IPS-NIHi7 (cell line): ENCODE measurements at regions not wholly inside any gene's neighbourhood (a gene's known extent, or its start where the extent isn't known, plus 50 kb on each side); places are given as distances from the start of the nearest gene placed in this dataset.

Experiments used
- DNase-seq: peaks from one replicate; pipeline ENCODE4 v3.0.0; 2012; ENCODE audit warnings: mixed read lengths; ENCODE audit errors: extremely low spot score

GRCh38 chr17:71320009-71320796, 800.6 kb upstream of the SOX9 start:
- no peak for DNase-seq

- no peak for DNase-seq
Observed at GRCh38 chr17:71325117-71325516, 795.7 kb upstream of the SOX9 start.

- no peak for DNase-seq
Observed at GRCh38 chr17:71325886-71326285, 794.9 kb upstream of the SOX9 start.

GRCh38 chr17:71327376-71328059, 793.3 kb upstream of the SOX9 start:
- no peak for DNase-seq

GRCh38 chr17:71329310-71330098, 791.3 kb upstream of the SOX9 start:
- DNase-seq: peak; percentile 12

GRCh38 chr17:71330099-71330375, 790.8 kb upstream of the SOX9 start:
- no peak for DNase-seq

- DNase-seq: no peak
Observed at GRCh38 chr17:71331754-71332325, 789.0 kb upstream of the SOX9 start.

GRCh38 chr17:71334048-71334751, 786.6 kb upstream of the SOX9 start:
- peak; percentile 44 for DNase-seq

- DNase-seq: no peak
Observed at GRCh38 chr17:71335212-71335611, 785.6 kb upstream of the SOX9 start.

- DNase-seq: no peak
Observed at GRCh38 chr17:71337938-71338337, 782.9 kb upstream of the SOX9 start.

GRCh38 chr17:71338396-71338795, 782.4 kb upstream of the SOX9 start:
- DNase-seq: no peak

GRCh38 chr17:71339206-71339605, 781.6 kb upstream of the SOX9 start:
- DNase-seq: no peak

GRCh38 chr17:71342737-71343136, 778.1 kb upstream of the SOX9 start:
- no peak for DNase-seq

GRCh38 chr17:71349908-71350600, 770.8 kb upstream of the SOX9 start:
- DNase-seq: no peak

GRCh38 chr17:71360301-71360700, 760.5 kb upstream of the SOX9 start:
- no peak for DNase-seq

GRCh38 chr17:71361656-71362450, 759.0 kb upstream of the SOX9 start:
- DNase-seq: no peak

- no peak for DNase-seq
Observed at GRCh38 chr17:71363661-71364060, 757.2 kb upstream of the SOX9 start.

GRCh38 chr17:71371809-71372208, 749.0 kb upstream of the SOX9 start:
- DNase-seq: no peak

GRCh38 chr17:71375948-71376347, 744.9 kb upstream of the SOX9 start:
- no peak for DNase-seq

- DNase-seq: no peak
Observed at GRCh38 chr17:71376933-71377332, 743.9 kb upstream of the SOX9 start.
